ENCODE measurements at regions not wholly inside any gene's neighbourhood (a gene's known extent, or its start where the extent isn't known, plus 50 kb on each side); places are given as distances from the start of the nearest gene placed in this dataset.
A peak's percentile ranks its signal among the peaks of the same experiment; 100 is the strongest.

- ChIA-PET POLR2A (no interaction called here), CTCF (no interaction called here)
- ATAC-seq, result peak; percentile 53
- DNase-seq (ENCODE audit: low spot score), result no peak
- TF ChIP-seq JUN (CRISPR knock-in tag; IDR thresholded peaks at IDR 0.05) (no peak), ZNF512 (CRISPR knock-in tag; IDR thresholded peaks at IDR 0.05; ENCODE audit: borderline replicate concordance) (no peak), EMX1 (CRISPR knock-in tag; IDR thresholded peaks at IDR 0.05) (no peak), ATF1 (CRISPR knock-in tag; IDR thresholded peaks at IDR 0.05) (no peak), ATF2 (CRISPR knock-in tag; IDR thresholded peaks at IDR 0.05; ENCODE audit: borderline replicate concordance, low read depth) (no peak), SOX15 (CRISPR knock-in tag; IDR thresholded peaks at IDR 0.05) (no peak), FOXJ3 (CRISPR knock-in tag; IDR thresholded peaks at IDR 0.05; ENCODE audit: borderline replicate concordance) (no peak), ZNF317 (CRISPR knock-in tag; IDR thresholded peaks at IDR 0.05; ENCODE audit: borderline replicate concordance, low read depth) (no peak), NFE2L1 (CRISPR knock-in tag; IDR thresholded peaks at IDR 0.05) (no peak), CBFB (CRISPR knock-in tag; IDR thresholded peaks at IDR 0.05; ENCODE audit: low read depth) (no peak), E2F4 (CRISPR knock-in tag; IDR thresholded peaks at IDR 0.05; ENCODE audit: borderline replicate concordance, low read depth) (no peak), MXD4 (CRISPR knock-in tag; IDR thresholded peaks at IDR 0.05; ENCODE audit: borderline replicate concordance) (no peak), TEAD4 (CRISPR knock-in tag; IDR thresholded peaks at IDR 0.05) (no peak)
- Mint-ChIP-seq H3K36me3 (no peaks in the 10 kb centered on the region), H3K9me3 (no peaks in the 10 kb centered on the region), H3K27me3 (ENCODE audit: low read depth) (no peaks in the 10 kb centered on the region), H3K4me3 (peak overlapping the region; percentile 33; the same call in 1 of the 2 replicates), H3K4me1 (peaks cover 35% of the 10 kb centered on the region), H3K27ac (no peak overlapping the region)
Measured at GRCh38 chrX:84709987-84710386, 207.7 kb upstream of the HDX start.

GRCh38 chrX:84710611-84711010 lies 208.4 kb upstream of the HDX start:
- ChIA-PET POLR2A (no interaction called here), CTCF (no interaction called here)
- Mint-ChIP-seq H3K4me3 (no peak overlapping the region), H3K9me3 (no peaks in the 10 kb centered on the region), H3K36me3 (no peaks in the 10 kb centered on the region), H3K27ac (no peak overlapping the region), H3K4me1 (peaks cover 35% of the 10 kb centered on the region), H3K27me3 (ENCODE audit: low read depth) (no peaks in the 10 kb centered on the region)
- no peak for TF ChIP-seq SOX15 (CRISPR knock-in tag; IDR thresholded peaks at IDR 0.05)
- TF ChIP-seq ZNF263 (CRISPR knock-in tag; IDR thresholded peaks at IDR 0.05; ENCODE audit: low read depth), result no peak
- no peak for TF ChIP-seq RELA (CRISPR knock-in tag; IDR thresholded peaks at IDR 0.05; ENCODE audit: borderline replicate concordance)
- no peak for TF ChIP-seq FOXK1 (CRISPR knock-in tag; IDR thresholded peaks at IDR 0.05)
- TF ChIP-seq NFE2L1 (CRISPR knock-in tag; IDR thresholded peaks at IDR 0.05), result no peak
- no peak for TF ChIP-seq CDX4 (CRISPR knock-in tag; IDR thresholded peaks at IDR 0.05; ENCODE audit: borderline replicate concordance)
- no peak for TF ChIP-seq NR3C1 (CRISPR knock-in tag; conservative IDR thresholded peaks at IDR 0.05; ENCODE audit: low read depth)
- no peak for TF ChIP-seq SMAD4 (CRISPR knock-in tag; IDR thresholded peaks at IDR 0.05)
- TF ChIP-seq GTF2I (CRISPR knock-in tag; conservative IDR thresholded peaks at IDR 0.05), result no peak
- no peak for TF ChIP-seq ZNF671 (CRISPR knock-in tag; IDR thresholded peaks at IDR 0.05)
- no peak for TF ChIP-seq ZSCAN18 (CRISPR knock-in tag; IDR thresholded peaks at IDR 0.05)
- no peak for TF ChIP-seq ARID4B (CRISPR knock-in tag; IDR thresholded peaks at IDR 0.05; ENCODE audit: borderline replicate concordance)
- TF ChIP-seq ZNF416 (CRISPR knock-in tag; IDR thresholded peaks at IDR 0.05), result no peak
- TF ChIP-seq TCF7 (CRISPR knock-in tag; IDR thresholded peaks at IDR 0.05; ENCODE audit: low read depth), result no peak
- no peak for TF ChIP-seq NR1H2 (CRISPR knock-in tag; IDR thresholded peaks at IDR 0.05)
- no peak for TF ChIP-seq ZNF423 (CRISPR knock-in tag; IDR thresholded peaks at IDR 0.05)
- DNase-seq (ENCODE audit: low spot score) (no peak), ATAC-seq (peak; percentile 78)
